HL-60 (cell line): ENCODE measurements at regions not wholly inside any gene's neighbourhood (a gene's known extent, or its start where the extent isn't known, plus 50 kb on each side); places are given as distances from the start of the nearest gene placed in this dataset.

ENCODE experiments used
- DNase-seq, 2 experiments: peaks; one replicate each; pipeline ENCODE4 v3.0.0-alpha.2; 2010 to 2020; ENCODE audit warnings: low read depth in 1 of 2, low spot score in 1 of 2
- H3K27ac ChIP-seq: fragments of 250-450 bp; sonication (Bioruptor Pico); replicated peaks from 2 replicates; pipeline ENCODE4 v1.5.1; 2020; ENCODE audit warnings: mild to moderate bottlenecking, moderate library complexity
- H3K27me3 ChIP-seq: fragments of 250-450 bp; sonication (Bioruptor Pico); 2 replicates; pipeline ENCODE4 v1.5.1; 2021; ENCODE audit warnings: mild to moderate bottlenecking, moderate library complexity; ENCODE audit not compliant: insufficient read depth, poor library complexity, severe bottlenecking
- H3K4me3 ChIP-seq: replicated peaks from 2 replicates; pipeline ENCODE4 v1.5.1; 2011; ENCODE audit warnings: mild to moderate bottlenecking, control low read depth, low read length; ENCODE audit not compliant: insufficient read depth
- CTCF ChIP-seq: IDR thresholded peaks from one replicate; pipeline ENCODE4 v1.5.1; 2011; ENCODE audit warnings: low read length, control low read depth, inconsistent platforms; ENCODE audit not compliant: insufficient read depth
- GABPA ChIP-seq: IDR thresholded peaks from 2 replicates; pipeline ENCODE4 v1.6.1; 2012; ENCODE audit warnings: low read depth
- POLR2AphosphoS5 ChIP-seq: IDR thresholded peaks from 2 replicates; pipeline ENCODE4 v1.6.1; 2012; ENCODE audit warnings: low read depth
- REST ChIP-seq: IDR thresholded peaks from 2 replicates; pipeline ENCODE4 v1.6.1; 2012; ENCODE audit warnings: low read depth; ENCODE audit not compliant: insufficient replicate concordance
- SPI1 ChIP-seq: IDR thresholded peaks from 2 replicates; pipeline ENCODE4 v1.6.1; 2012; ENCODE audit warnings: low read depth, mild to moderate bottlenecking, borderline replicate concordance

GRCh38 chr10:23529625-23530024 is 90.8 kb downstream of the OTUD1 start:
- TF ChIP-seq GABPA = no peak
- no peak for TF ChIP-seq CTCF
- no peak for TF ChIP-seq SPI1
- no peak for TF ChIP-seq POLR2AphosphoS5
- no peak for TF ChIP-seq REST
- no peak overlapping the region for H3K27ac ChIP-seq
- DNase-seq = no peak

GRCh38 chr10:23530079-23530478 is 91.2 kb downstream of the OTUD1 start:
- H3K27ac ChIP-seq = no peak overlapping the region
- H3K27me3 ChIP-seq = no peaks in the 10 kb centered on the region
- TF ChIP-seq POLR2AphosphoS5 (no peak), SPI1 (no peak), CTCF (no peak)
- no peak overlapping the region for H3K4me3 ChIP-seq
- DNase-seq = no peak

More at GRCh38 chr10:23529625-23530024, 90.8 kb downstream of the OTUD1 start:
- H3K4me3 ChIP-seq = no peak overlapping the region
- no peaks in the 10 kb centered on the region for H3K27me3 ChIP-seq

- no peak for TF ChIP-seq GABPA
- TF ChIP-seq POLR2AphosphoS5 = no peak
- no peak for TF ChIP-seq SPI1
- no peak for TF ChIP-seq CTCF
- TF ChIP-seq REST = no peak
- no peak for DNase-seq
- Histone ChIP-seq H3K4me3 (no peak overlapping the region), H3K27me3 (no peaks in the 10 kb centered on the region), H3K27ac (no peak overlapping the region)
These were observed 94.3 kb downstream of the OTUD1 start for GRCh38 chr10:23533212-23533611.

- TF ChIP-seq CTCF = no peak
- no peak for TF ChIP-seq GABPA
- no peak for TF ChIP-seq REST
- no peak for TF ChIP-seq POLR2AphosphoS5
- Histone ChIP-seq H3K27me3 (no peaks in the 10 kb centered on the region), H3K4me3 (no peak overlapping the region), H3K27ac (no peak overlapping the region)
- DNase-seq = no peak
These were observed 95.5 kb downstream of the OTUD1 start for GRCh38 chr10:23534326-23534725.
